COLO668 (cell line): ENCODE measurements at regions not wholly inside any gene's neighbourhood (a gene's known extent, or its start where the extent isn't known, plus 50 kb on each side); places are given as distances from the start of the nearest gene placed in this dataset.

ENCODE experiments used
- DNase-seq: peaks from one replicate; lab custom pipeline; 2025; ENCODE audit not compliant: unreplicated experiment; lab: John Stamatoyannopoulos, UW

DNA sequence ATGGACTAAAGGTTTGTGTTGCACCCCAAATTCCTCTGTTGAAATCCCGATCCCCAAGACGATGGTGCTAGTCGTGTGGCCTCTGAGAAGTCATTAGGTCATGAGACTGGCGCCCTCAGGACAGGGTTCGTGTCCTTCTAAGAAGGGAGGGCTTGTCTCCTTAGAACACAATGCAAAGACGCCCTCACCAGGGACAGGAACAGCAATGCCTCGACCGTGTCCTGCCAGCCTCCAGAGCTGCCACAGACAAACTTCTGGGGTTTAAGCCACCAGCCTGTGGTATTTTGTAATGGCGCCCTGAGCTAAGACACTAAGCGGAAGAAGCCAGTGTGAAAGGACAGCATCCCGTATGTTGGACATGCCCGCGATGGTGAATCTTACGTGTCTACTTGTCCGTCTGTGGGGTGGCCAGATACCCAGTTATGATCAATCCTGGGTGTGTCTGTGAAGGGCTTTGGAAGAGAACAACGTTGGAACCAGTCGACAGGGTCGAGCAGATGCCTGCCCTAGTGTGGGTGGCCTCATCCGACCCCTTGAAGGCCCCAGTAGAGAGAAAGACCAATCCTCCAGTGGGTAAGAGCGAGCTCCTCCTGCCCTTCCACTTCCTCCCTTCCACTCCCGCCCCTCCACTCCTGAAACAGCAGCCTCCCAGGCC is 279.2 kb upstream of the IRX2 start:
- no peak for DNase-seq

DNA sequence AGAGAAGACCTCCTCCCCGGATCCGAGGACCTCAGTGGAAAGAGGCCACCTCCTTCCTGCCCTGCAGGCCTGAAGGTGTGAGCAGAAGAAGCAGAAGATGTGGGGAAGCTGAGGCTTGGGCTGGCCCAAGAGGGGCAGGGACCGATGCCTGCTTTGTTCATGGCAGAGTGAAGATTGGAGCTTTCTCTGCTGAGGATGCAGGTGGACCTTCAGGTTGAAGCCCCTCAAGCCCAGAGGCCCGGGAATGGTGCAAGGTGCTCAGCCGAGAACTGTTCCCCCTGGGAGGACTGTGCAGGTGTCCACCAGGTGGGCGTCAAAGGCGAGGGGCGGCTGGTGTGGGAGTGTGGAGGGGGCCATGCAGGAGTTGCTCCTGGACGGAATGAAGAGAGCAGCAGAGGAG is 277.9 kb upstream of the IRX2 start:
- DNase-seq = no peak

DNA sequence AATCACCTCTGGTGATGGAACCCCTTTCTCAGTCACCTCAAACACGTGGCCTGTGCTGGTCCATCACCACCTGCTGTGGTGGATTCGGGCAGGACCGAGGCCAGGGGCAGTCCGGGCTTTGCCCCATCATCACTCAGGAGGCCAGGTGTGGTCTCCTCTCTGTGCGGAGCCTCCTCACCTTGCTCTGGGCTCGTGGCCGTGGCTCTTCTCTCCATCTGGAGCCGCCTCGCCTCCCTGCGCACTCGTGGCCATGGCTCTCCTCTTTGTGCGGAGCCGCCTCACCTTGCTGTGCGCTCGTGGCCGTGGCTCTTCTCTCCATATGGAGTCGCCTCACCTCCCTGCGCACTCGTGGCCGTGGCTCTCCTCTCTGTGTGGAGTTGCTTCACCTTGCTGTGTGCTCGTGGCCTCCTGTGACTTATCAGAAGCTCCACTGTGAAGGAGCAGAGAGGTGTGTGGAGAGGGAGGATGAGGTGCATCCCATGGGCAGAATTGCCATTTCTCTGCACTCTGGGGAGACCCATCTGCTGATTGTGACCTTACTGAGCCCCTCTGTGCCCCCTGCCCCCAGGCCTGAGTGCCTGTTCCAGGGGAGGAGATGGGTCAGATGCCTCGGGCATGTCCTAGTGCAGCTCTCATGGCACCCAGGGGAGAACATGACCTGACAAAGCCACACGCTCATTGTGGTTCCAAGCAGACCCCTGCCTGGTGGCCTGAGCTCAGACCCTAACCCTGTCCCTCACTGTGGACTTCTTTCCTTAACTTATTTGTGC is 276.6 kb upstream of the IRX2 start:
- no peak for DNase-seq

DNA sequence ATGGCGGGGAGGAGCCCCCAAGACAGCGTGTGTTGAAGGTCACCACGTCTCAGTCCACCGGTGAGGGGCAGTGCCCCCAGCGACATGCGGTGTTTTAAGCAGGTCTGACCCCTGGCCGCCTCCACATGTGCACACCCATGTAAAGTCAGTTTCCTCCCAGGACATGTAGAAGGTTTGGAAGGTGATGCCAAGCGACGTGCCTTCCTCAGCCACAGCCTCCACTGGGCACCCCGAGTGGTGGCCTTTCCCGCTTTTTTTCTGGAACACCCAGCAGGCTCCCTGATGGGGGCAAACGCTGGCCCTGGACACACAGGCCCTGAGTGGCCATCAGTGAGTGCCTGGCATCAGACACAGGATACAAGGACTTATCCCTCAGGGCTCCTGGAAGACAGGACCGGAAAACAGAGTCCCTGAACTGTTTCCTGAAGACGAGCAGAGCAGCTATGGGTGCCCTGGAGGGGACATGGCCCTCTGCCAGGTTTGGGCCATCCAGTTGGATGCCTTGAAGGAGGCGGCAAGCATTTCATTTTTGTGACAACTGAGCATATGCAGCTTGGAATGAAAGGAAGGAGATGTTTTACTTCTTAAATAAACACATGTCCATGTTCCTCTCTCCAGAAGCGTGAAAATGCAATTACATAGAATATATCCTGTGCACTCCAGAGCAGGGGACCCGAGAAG is 275.8 kb upstream of the IRX2 start:
- DNase-seq = no peak

DNA sequence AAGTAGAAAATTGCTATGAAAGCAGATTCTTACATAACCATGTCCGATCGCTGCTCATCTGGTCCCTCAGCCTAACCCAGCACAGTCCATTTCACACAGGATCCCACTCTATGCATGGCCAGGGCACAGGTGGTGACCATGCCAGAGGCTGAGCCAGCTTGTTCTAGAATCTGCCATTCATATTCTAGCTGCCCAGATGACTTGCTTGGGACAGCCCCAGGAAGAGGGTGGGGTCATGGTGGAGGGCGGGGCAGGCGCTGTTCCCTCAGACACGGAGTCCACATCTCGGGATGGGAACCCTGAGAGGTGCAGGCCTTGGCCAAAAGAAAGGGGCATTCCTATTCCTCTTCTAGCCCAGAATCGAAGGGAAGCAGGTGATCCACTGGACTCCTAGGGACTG is 275.2 kb upstream of the IRX2 start:
- DNase-seq = no peak

DNA sequence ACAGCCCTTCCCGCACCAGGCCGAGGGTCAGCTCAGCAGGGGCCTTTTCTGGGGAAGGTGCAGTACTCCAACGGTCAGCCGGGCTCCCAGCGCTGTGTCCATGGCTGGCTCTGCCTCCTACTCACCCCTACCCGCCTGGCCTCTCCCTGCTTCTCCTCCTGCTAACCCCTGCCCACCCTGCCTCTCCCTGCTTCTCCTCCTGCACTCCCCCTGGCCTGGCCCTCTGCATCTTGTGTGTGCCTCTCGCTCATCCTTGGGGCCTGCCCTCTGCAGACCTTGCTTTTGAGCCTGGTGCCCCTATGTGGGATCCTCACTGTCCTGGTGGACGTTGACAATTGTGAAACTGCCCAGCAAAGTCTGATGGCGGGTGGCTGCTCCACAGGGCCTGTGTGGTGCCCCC is 274.6 kb upstream of the IRX2 start:
- DNase-seq = no peak

DNA sequence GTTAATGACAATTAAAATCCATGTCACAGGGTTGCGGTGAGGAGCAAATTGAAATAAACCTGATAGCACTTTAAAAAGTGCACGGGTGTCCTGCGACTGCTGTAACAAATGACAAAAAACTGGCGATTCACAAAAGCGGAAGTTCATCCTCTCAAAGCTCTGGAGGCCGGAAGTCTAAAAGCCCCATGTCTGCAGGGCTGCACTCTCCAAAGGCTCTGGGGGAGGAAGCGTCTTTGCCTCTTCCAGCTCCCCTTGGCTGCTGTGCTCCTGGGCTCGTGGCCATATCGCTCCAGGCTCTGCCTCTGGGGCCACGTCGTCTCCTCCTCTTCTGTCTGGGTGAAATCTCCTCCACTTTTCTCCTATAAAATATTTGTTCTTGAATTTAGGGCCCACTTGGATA is 273.9 kb upstream of the IRX2 start:
- no peak for DNase-seq

DNA sequence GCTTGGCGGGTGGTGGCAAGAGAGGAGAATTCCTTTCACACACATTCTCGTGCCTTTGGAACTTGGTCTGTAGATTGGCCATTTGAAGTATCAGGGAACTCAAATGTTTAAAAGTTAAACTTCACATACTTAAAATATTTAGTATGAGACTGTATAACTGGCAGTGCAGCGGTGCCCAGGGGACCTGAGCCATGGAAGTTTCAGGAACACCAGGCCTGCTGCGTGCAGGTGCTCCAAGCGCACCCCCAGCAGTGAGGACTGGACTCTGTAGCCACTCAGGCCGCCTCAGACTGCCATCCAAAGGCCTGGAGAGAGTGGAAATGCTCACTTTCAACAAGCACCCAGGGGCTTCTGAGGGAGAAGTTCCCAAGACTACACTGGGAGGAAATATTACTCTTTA is 273.5 kb upstream of the IRX2 start:
- no peak for DNase-seq

DNA sequence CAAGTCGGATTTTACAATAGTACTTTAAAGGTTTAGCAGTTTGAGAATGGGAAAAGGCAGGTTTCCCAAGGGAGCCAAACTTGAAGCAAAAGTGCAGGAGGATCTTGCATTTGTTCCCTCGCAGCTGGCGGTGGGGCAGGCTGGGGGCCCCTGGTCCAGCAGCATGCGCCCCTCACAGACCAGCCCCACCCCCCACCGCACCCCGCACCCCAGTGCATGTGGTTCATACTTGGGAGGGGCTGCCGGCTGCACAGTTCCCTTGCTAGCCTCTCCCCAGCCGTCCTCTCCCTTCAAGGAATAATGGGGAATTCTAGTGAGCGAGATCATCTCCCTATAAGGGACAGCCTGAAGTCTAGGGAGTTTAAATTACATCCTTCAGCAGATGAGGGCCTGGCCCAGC is 273.1 kb upstream of the IRX2 start:
- DNase-seq = no peak

DNA sequence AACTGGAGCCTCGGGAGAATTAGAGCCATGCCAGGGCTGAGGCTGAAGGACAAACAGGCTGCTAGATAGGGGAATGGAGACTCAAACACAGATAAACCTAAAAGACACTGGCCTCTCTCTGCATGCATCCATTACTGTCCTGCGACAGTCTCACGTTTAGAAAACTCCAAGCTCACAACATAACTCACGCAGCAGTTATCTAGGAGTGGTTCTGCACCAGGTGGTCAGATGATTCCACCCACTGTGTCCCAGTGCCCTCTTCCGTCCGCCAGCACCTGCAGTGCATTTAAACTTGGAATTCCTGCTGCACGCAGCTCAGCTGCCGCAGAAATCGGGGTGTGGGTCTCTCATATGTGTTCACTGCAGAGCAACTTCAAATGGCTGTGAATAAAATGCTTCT is 272.6 kb upstream of the IRX2 start:
- DNase-seq = no peak

DNA sequence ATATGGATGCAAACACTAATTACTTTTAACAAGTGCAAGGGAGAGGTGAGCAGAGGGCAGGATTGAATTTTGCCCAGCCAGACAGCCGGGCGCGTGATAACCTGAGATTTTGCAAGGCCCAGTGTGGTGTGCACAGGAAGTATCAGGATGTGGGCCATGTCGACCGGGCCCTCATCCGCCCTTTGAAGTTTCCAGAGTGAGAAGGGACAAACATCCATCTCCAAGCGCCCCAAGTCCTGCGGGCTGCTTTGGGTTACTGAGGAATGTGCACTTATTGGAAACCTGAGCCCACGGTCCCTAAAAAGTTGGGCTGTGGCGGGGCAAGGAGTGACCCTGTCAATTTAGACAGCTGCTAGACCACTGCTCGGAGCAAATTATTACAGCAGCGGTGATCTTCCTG is 272.2 kb upstream of the IRX2 start:
- no peak for DNase-seq

DNA sequence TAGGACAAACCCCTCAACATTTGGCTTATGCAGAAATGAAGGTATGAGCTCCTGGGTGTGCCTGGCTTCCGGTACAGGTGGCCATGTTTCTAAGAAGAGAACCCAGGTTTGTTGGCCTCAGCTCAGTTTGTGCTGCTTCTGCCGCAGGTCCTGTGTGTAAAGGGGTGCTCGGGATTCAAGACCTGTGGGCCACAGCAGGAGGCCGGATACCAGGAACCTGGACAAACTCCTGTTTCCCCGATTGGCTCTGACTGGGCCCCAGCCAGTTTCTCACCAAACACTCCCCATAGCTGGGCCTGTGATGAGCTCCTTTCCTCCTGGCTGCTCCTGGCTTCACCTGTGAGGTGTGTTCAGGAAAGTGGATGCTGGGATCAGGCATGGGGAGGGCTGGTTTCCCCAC is 271.2 kb upstream of the IRX2 start:
- DNase-seq = no peak

DNA sequence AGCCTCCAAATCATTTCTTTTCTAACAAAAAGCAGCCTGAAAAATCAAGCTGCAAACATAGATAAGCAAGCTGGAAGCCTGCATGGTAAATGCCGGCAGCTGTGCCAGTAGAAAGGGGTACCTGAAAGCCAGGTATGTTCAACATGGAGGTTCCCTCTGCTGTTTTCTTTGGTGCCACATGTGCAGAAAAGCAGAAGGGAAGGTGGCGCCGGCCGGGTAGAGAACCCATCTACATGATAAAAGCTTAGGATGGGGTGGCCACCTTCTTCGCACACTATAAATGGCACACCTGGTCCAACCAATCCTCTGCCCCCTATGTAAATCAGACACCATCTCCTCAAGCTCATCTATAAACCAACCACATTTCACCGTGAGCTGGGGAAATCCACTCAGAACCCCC is 268.9 kb upstream of the IRX2 start:
- DNase-seq = no peak

DNA sequence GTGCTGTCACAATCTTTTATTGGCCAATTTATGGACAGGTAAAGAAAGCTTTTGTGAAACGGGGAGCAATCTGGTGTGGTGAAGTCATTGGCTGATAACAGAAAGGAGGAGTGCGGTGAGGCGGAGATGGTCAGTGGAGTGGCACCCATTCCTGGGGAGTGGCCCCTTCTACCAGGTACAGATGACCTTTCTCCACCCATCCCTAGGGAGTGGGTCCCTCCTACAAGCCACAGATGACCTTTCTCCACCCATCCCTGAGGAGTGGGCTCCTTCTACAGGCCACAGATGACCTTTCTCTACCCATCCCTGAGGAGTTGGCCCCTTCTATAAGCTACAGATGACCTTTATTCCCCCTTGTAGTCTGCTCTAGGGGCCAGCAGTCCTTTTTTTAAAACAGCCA is 267.6 kb upstream of the IRX2 start:
- DNase-seq = no peak

DNA sequence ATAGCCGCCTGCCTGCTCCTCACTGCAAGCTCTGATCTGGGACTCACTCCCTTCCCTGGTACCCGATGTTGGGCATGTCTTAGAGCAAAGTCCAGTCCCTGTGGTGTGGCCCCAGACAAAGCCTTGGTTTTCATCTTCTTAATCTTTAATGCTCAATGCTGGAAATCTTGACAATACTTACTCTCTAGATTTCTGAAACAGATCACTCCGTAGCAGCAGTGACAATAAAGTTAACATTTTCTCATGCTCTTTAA is 260.2 kb upstream of the IRX2 start:
- no peak for DNase-seq

DNA sequence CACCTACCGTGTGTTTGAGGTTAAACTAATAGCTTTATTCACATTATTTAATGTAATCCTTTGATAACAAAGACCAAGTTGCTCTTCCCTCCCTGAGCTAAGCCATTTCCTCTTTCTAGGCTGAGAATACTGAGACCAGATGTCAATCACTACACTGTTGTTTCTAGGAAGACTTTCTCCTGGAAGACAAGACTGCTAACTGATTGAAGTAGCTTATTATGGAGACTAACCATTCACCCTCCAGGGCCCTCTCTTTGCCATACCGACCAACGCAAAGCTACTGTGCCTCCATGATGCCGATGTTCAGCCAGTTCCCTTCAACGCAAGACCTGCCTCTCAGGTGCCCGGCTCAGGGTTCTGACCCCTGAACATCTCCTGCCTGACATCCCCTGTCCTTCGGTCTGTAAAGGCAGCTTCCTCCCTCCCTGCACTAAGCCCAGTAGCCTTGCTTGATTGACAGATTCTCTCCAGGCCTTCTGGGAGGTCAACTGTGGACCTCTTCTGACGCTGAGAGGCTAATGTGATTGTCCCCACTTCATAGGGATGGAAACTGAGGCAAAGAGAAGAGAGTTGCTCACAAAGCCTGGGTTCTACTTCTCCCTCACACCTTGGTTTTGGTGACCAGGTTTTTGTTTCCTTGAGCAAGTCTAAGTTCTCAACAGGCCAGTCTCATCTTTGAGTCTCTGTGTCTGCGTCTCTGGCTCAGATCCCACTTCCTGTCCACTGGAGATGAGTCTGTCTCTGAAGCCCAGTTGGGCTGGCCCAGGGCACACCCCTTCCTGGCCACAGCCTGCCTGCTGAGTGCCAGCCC is 259.7 kb upstream of the IRX2 start:
- no peak for DNase-seq

DNA sequence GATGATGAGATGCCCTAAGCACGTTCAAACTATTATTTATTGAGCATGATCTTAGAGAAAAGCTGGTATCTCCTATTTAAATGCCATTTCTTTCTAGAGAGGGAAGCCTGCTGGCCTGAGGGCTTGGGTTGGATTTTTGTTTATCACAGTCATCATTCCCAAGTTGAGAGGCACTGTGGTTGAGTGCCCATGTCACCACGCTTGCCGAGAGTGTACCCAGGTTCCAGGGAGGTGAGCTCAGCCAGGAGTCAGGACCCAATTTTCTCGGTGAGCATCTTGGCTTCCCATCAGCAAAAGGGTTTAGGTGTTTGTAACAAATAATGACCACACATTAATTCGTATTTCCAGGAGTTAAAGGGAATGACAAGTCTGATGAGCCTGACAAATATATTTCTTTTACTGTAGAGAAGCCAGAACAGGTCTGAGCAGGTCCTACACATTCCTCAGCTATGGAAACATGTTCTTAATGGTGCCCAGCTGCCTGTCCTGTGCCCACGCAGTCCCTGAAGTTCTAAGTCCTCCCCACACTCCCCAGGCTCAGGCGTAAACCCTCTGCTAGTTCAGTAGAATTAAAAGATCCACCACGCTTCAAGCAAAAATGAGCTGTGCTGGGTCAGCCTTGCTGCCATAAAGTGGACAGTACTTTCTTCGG is 258.9 kb upstream of the IRX2 start:
- DNase-seq = no peak

DNA sequence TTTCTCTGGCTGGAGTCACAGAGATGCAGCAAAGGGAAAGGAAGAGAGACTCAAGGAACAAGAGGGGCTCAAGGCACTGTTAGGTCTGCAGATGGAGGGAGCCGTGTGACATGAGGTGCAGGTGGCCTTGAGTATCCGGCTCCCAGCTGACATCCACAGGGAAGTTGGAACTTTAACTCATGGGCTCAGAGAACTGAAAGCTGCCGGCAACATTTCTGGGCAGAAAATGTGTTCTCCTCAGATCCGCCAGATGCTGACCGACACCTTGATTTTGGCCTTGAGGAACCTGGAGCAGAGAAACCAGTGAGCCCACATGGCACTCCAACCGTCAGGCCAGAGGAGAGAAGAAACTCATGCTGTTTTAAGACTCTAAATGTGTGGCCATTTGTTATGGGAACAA is 258.1 kb upstream of the IRX2 start:
- DNase-seq = no peak

DNA sequence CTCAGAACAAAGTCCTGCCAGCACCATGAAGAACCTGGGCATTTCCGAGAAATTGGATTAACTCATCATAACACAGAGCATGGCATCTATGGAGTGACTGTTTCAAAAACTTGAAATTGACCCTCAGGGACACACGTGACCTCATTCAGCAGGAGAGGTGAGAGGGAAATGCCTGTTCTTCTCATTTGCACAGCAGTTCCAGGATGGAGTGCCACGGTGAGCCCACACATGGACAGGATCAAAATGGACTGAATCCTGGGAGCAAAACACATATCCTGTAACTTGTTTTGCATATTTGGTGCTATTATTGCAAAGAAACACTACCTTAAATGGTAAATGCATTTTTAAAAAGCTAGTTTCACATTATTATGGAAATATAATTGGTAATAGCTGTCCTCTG is 256.1 kb upstream of the IRX2 start:
- no peak for DNase-seq

DNA sequence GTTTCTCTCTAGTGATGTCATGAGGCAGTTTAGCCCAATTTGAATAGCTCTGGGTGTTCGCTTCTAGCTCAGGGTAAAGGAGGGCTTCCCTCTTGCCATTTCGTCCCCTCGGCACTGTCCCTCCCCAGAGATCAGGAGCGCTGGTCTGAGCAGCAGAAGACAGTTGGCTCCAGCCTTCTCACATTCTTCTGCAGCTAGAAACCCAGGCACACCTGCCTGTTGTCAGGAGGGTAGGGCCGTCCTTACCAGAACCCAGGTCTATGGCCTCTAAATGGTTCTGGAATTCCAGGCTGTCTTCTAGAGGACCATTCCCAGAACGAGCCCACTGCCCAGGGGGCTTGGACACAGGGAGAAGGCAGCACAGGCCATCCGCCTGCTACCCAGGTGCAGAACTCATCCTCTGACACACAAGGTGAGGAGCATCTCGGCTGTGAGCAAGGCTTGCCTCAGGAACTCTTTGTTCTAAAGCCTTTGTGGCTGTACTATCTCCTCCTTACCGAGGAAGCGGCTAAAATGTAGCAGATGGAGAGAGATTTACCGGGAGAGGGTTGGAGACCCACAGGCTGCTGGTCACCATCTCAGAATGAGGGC is 255.6 kb upstream of the IRX2 start:
- no peak for DNase-seq

DNA sequence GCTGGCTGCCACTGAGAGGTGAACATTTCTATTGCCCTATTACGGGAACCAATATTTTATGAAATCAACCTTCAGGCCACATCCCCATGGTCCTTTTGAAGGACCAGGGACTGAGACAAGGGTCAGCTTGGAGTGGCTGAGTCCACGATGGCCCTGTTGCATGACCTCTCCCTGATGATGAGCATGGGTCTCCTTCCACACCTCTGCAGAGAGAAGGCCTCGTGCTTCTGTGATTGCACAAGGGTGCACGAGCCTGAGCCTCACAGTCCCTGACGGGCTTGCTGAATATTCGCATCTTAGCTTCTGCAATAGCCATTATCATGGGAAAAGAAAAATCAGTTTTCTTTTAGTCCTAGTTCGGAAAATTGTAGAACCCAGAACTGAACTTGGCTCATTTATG is 255.0 kb upstream of the IRX2 start:
- no peak for DNase-seq
